ENCODE measurements at regions not wholly inside any gene's neighbourhood (a gene's known extent, or its start where the extent isn't known, plus 50 kb on each side); places are given as distances from the start of the nearest gene placed in this dataset.
A peak's percentile ranks its signal among the peaks of the same experiment; 100 is the strongest.

DNA sequence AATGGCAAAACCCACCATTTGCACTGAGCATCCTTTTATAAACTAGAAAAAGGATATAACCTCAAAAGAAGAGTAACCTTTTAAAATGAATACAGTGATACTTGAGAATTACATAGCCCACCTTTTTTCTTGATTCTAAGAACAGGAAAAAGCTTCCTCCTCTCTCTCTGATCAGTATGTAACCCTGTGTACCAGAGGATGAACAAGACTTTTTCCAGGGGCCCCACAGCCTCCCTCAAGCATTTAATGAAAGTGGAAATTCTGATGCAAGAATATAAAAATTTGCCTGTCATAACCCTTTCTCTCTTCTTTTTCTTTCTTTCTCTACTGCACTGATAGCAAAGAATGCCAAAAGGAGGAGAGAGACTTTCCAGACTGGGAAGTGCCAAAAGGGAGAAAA, 64.2 kb upstream of the BTN3A2 start:
- Histone ChIP-seq H3K27me3 (ENCODE audit: control insufficient read depth, insufficient read depth, low read length) (no peaks in the 10 kb centered on the region), H3K36me3 (ENCODE audit: control insufficient read depth, insufficient read depth, low read length) (no peaks in the 10 kb centered on the region), H3K4me3 (ENCODE audit: low read length) (no peak overlapping the region), H3K9me3 (replicated peaks; ENCODE audit: control insufficient read depth, low read depth, low read length) (no peaks in the 10 kb centered on the region), H3K4me1 (ENCODE audit: control insufficient read depth, insufficient read depth, low read length) (peaks cover 5% of the 10 kb centered on the region), H3K27ac (ENCODE audit: low read length) (no peak overlapping the region)
- no peak for DNase-seq

DNA sequence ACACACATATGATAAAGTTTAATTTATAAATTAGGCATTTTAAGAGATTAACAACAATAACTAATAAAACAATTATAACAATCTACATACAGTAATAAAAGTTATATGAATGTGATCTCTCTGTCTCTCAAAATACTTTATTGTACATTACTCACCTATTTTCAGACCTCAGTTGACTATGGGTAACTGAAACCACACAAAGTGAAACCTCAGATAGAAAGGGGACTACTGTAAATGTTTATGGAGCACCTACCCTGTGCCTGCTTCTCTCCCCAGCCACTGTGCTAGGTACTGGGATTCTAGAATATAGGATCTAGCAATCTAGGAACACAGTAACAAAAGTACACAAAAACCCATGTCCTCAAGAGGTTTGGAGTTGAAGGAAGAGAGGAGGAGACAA, 63.4 kb upstream of the BTN3A2 start:
- DNase-seq = no peak
- no peaks in the 10 kb centered on the region for H3K36me3 ChIP-seq (ENCODE audit: control insufficient read depth, insufficient read depth, low read length)
- no peak overlapping the region for H3K4me3 ChIP-seq (ENCODE audit: low read length)
- no peaks in the 10 kb centered on the region for H3K4me1 ChIP-seq (ENCODE audit: control insufficient read depth, insufficient read depth, low read length)
- H3K27ac ChIP-seq (ENCODE audit: low read length) = no peak overlapping the region
- no peaks in the 10 kb centered on the region for H3K9me3 ChIP-seq (replicated peaks; ENCODE audit: control insufficient read depth, low read depth, low read length)
- no peaks in the 10 kb centered on the region for H3K27me3 ChIP-seq (ENCODE audit: control insufficient read depth, insufficient read depth, low read length)

- Histone ChIP-seq H3K9me3 (replicated peaks; ENCODE audit: control insufficient read depth, low read depth, low read length) (no peaks in the 10 kb centered on the region), H3K27ac (ENCODE audit: low read length) (no peak overlapping the region), H3K36me3 (ENCODE audit: control insufficient read depth, insufficient read depth, low read length) (no peaks in the 10 kb centered on the region), H3K4me3 (ENCODE audit: low read length) (no peak overlapping the region), H3K27me3 (ENCODE audit: control insufficient read depth, insufficient read depth, low read length) (no peaks in the 10 kb centered on the region), H3K4me1 (ENCODE audit: control insufficient read depth, insufficient read depth, low read length) (no peaks in the 10 kb centered on the region)
- WGBS (ENCODE audit: insufficient coverage) = no CpG with 5 or more reads among the region's 1 CpG
- no peak for DNase-seq
These were observed 61.9 kb upstream of the BTN3A2 start for GRCh38 chr6:26302941-26303559.

- Histone ChIP-seq H3K9me3 (replicated peaks; ENCODE audit: control insufficient read depth, low read depth, low read length) (no peaks in the 10 kb centered on the region), H3K4me3 (ENCODE audit: low read length) (peak overlapping the region; percentile 45), H3K27me3 (ENCODE audit: control insufficient read depth, insufficient read depth, low read length) (no peaks in the 10 kb centered on the region), H3K4me1 (ENCODE audit: control insufficient read depth, insufficient read depth, low read length) (no peaks in the 10 kb centered on the region), H3K27ac (ENCODE audit: low read length) (peak overlapping the region; percentile 86), H3K36me3 (ENCODE audit: control insufficient read depth, insufficient read depth, low read length) (no peaks in the 10 kb centered on the region)
- no CpG with 5 or more reads among the region's 3 CpGs for WGBS (ENCODE audit: insufficient coverage)
- no peak for DNase-seq
These were observed 60.7 kb upstream of the BTN3A2 start for GRCh38 chr6:26304213-26304796.

DNA sequence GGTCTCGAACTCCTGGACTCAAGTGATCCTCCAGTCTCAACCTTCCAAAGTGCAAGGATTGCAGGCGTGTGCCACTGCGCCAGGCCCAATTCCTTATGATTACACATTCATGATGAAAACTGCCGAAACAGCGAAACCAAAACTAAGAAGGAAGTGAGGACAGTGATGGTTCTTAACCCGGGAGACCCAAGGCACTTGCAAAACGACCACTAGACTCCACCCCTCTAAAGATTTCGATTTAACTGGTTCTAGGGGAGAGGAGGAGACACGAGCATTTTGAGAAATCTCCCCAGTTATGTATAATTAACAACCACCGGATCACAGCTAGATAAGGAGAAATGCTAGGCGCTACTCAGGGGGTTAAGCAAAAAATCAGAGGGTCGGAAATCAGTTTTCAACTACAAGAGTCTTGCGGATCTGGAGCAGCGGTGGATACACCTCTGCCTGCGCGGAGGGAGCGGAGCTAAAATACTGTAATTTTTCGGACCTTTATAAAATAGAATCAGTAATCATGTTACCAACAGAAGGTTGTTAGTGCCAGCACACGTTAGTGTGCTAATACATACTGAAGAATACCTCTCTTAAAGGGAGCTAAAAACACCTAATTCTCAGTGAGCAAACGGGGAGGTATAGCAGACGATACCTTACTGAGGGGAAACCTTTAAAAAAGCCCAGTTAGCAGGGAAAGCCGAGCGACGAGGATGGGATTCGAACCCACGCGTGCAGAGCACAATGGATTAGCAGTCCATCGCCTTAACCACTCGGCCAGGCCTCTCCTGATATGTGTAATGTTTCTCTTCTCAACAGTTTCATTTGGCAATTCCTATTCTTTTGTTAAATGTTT, 60.0 kb upstream of the BTN3A2 start:
- peak; percentile 91 for DNase-seq
- Histone ChIP-seq H3K27me3 (ENCODE audit: control insufficient read depth, insufficient read depth, low read length) (no peaks in the 10 kb centered on the region), H3K27ac (ENCODE audit: low read length) (peak overlapping the region; percentile 86), H3K36me3 (ENCODE audit: control insufficient read depth, insufficient read depth, low read length) (no peaks in the 10 kb centered on the region), H3K4me3 (ENCODE audit: low read length) (peak overlapping the region; percentile 45), H3K4me1 (ENCODE audit: control insufficient read depth, insufficient read depth, low read length) (no peaks in the 10 kb centered on the region), H3K9me3 (replicated peaks; ENCODE audit: control insufficient read depth, low read depth, low read length) (no peaks in the 10 kb centered on the region)
- WGBS (ENCODE audit: insufficient coverage) = no CpG with 5 or more reads among the region's 29 CpGs

GRCh38 chr6:26305641-26305969, 59.4 kb upstream of the BTN3A2 start:
- WGBS (ENCODE audit: insufficient coverage) = no CpG with 5 or more reads among the region's 3 CpGs
- Histone ChIP-seq H3K27ac (ENCODE audit: low read length) (peak overlapping the region; percentile 86), H3K9me3 (replicated peaks; ENCODE audit: control insufficient read depth, low read depth, low read length) (no peaks in the 10 kb centered on the region), H3K36me3 (ENCODE audit: control insufficient read depth, insufficient read depth, low read length) (no peaks in the 10 kb centered on the region), H3K4me1 (ENCODE audit: control insufficient read depth, insufficient read depth, low read length) (no peaks in the 10 kb centered on the region), H3K27me3 (ENCODE audit: control insufficient read depth, insufficient read depth, low read length) (no peaks in the 10 kb centered on the region), H3K4me3 (ENCODE audit: low read length) (no peak overlapping the region)
- no peak for DNase-seq

DNA sequence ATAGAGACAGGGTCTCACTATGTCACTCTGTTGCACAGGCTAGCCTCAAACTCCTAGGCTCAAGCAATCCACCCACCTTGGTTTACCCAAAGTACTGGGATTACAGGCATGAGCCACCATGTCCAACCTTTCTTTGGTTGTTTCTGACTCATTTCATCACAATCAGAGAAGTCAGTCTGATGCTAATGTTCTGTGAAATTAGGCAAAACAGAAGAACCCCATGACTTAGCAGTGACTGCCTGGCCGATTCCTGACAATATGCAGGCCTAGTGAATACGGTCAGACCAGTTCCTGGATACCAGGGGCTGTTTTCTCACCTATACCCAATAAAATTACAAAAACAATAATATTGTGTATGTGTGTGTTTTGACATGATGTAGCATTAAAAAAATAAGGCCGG, 58.8 kb upstream of the BTN3A2 start:
- H3K4me1 ChIP-seq (ENCODE audit: control insufficient read depth, insufficient read depth, low read length) = peaks cover under 1% of the 10 kb centered on the region
- no peaks in the 10 kb centered on the region for H3K27me3 ChIP-seq (ENCODE audit: control insufficient read depth, insufficient read depth, low read length)
- no peak overlapping the region for H3K27ac ChIP-seq (ENCODE audit: low read length)
- no peaks in the 10 kb centered on the region for H3K9me3 ChIP-seq (replicated peaks; ENCODE audit: control insufficient read depth, low read depth, low read length)
- no peak for DNase-seq
- no peak overlapping the region for H3K4me3 ChIP-seq (ENCODE audit: low read length)
- no CpG with 5 or more reads among the region's 3 CpGs for WGBS (ENCODE audit: insufficient coverage)
- no peaks in the 10 kb centered on the region for H3K36me3 ChIP-seq (ENCODE audit: control insufficient read depth, insufficient read depth, low read length)

GRCh38 chr6:26307850-26308249, 57.1 kb upstream of the BTN3A2 start:
- no peaks in the 10 kb centered on the region for H3K9me3 ChIP-seq (replicated peaks; ENCODE audit: control insufficient read depth, low read depth, low read length)
- DNase-seq = no peak
- H3K4me1 ChIP-seq (ENCODE audit: control insufficient read depth, insufficient read depth, low read length) = peaks cover 8% of the 10 kb centered on the region
- no peak overlapping the region for H3K4me3 ChIP-seq (ENCODE audit: low read length)
- H3K36me3 ChIP-seq (ENCODE audit: control insufficient read depth, insufficient read depth, low read length) = no peaks in the 10 kb centered on the region
- H3K27ac ChIP-seq (ENCODE audit: low read length) = no peak overlapping the region
- no peaks in the 10 kb centered on the region for H3K27me3 ChIP-seq (ENCODE audit: control insufficient read depth, insufficient read depth, low read length)

GRCh38 chr6:26309731-26310142, 55.3 kb upstream of the BTN3A2 start:
- DNase-seq = no peak
- 89% methylated on average over 1 of the region's 3 CpGs for WGBS (ENCODE audit: insufficient coverage)
- H3K9me3 ChIP-seq (replicated peaks; ENCODE audit: control insufficient read depth, low read depth, low read length) = no peaks in the 10 kb centered on the region
- no peak overlapping the region for H3K4me3 ChIP-seq (ENCODE audit: low read length)
- no peaks in the 10 kb centered on the region for H3K36me3 ChIP-seq (ENCODE audit: control insufficient read depth, insufficient read depth, low read length)
- peaks cover 9% of the 10 kb centered on the region for H3K4me1 ChIP-seq (ENCODE audit: control insufficient read depth, insufficient read depth, low read length)
- H3K27me3 ChIP-seq (ENCODE audit: control insufficient read depth, insufficient read depth, low read length) = no peaks in the 10 kb centered on the region
- no peak overlapping the region for H3K27ac ChIP-seq (ENCODE audit: low read length)

GRCh38 chr6:26311012-26311384, 54.0 kb upstream of the BTN3A2 start:
- no CpG with 5 or more reads among the region's 11 CpGs for WGBS (ENCODE audit: insufficient coverage)
- Histone ChIP-seq H3K4me3 (ENCODE audit: low read length) (no peak overlapping the region), H3K36me3 (ENCODE audit: control insufficient read depth, insufficient read depth, low read length) (no peaks in the 10 kb centered on the region), H3K27ac (ENCODE audit: low read length) (no peak overlapping the region), H3K4me1 (ENCODE audit: control insufficient read depth, insufficient read depth, low read length) (peaks cover 9% of the 10 kb centered on the region), H3K9me3 (replicated peaks; ENCODE audit: control insufficient read depth, low read depth, low read length) (no peaks in the 10 kb centered on the region), H3K27me3 (ENCODE audit: control insufficient read depth, insufficient read depth, low read length) (no peaks in the 10 kb centered on the region)
- DNase-seq = peak; percentile 38

Measured in muscle of leg (tissue), 3 donors.